ENCODE measurements at regions not wholly inside any gene's neighbourhood (a gene's known extent, or its start where the extent isn't known, plus 50 kb on each side); places are given as distances from the start of the nearest gene placed in this dataset.

GRCh38 chr12:31895449-31896150, 63.6 kb upstream of the RESF1 start:
- no peak for TF ChIP-seq EP300 (IDR thresholded peaks at IDR 0.05; ENCODE audit: low read depth)
- no peak for TF ChIP-seq CTCF (IDR thresholded peaks at IDR 0.05)
- no peak for TF ChIP-seq POLR2A (IDR thresholded peaks at IDR 0.05)
- TF ChIP-seq POLR2AphosphoS5 (IDR thresholded peaks at IDR 0.05): no peak

Measured in transverse colon (tissue), 4 donors.